ENCODE measurements at regions not wholly inside any gene's neighbourhood (a gene's known extent, or its start where the extent isn't known, plus 50 kb on each side); places are given as distances from the start of the nearest gene placed in this dataset.

GRCh38 chr14:98689951-98690350, 582.0 kb downstream of the BCL11B start:
- ATAC-seq, result no peak
- FAIRE-seq, result no peak
- BruUV-seq (replicated peaks), result no TSS peak
- TF ChIP-seq KDM3A (CRISPR knock-in tag; IDR thresholded peaks at IDR 0.05; ENCODE audit: low read depth) (no peak), ZNF687 (CRISPR knock-in tag; IDR thresholded peaks at IDR 0.05) (no peak), MED8 (CRISPR knock-in tag; IDR thresholded peaks at IDR 0.05; ENCODE audit: insufficient replicate concordance) (no peak), ZNF432 (CRISPR knock-in tag; IDR thresholded peaks at IDR 0.05; ENCODE audit: borderline replicate concordance) (no peak), ZNF790 (CRISPR knock-in tag; IDR thresholded peaks at IDR 0.05; ENCODE audit: borderline replicate concordance) (no peak)
- TF ChIP-seq, protein P1, sequence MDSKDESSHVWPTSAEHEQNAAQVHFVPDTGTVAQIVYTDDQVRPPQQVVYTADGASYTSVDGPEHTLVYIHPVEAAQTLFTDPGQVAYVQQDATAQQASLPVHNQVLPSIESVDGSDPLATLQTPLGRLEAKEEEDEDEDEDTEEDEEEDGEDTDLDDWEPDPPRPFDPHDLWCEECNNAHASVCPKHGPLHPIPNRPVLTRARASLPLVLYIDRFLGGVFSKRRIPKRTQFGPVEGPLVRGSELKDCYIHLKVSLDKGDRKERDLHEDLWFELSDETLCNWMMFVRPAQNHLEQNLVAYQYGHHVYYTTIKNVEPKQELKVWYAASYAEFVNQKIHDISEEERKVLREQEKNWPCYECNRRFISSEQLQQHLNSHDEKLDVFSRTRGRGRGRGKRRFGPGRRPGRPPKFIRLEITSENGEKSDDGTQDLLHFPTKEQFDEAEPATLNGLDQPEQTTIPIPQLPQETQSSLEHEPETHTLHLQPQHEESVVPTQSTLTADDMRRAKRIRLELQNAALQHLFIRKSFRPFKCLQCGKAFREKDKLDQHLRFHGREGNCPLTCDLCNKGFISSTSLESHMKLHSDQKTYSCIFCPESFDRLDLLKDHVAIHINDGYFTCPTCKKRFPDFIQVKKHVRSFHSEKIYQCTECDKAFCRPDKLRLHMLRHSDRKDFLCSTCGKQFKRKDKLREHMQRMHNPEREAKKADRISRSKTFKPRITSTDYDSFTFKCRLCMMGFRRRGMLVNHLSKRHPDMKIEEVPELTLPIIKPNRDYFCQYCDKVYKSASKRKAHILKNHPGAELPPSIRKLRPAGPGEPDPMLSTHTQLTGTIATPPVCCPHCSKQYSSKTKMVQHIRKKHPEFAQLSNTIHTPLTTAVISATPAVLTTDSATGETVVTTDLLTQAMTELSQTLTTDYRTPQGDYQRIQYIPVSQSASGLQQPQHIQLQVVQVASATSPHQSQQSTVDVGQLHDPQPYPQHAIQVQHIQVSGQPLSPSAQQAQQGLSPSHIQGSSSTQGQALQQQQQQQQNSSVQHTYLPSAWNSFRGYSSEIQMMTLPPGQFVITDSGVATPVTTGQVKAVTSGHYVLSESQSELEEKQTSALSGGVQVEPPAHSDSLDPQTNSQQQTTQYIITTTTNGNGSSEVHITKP (CRISPR knock-in tag; IDR thresholded peaks at IDR 0.05; ENCODE audit: low read depth), result no peak
- TF ChIP-seq, protein P2, sequence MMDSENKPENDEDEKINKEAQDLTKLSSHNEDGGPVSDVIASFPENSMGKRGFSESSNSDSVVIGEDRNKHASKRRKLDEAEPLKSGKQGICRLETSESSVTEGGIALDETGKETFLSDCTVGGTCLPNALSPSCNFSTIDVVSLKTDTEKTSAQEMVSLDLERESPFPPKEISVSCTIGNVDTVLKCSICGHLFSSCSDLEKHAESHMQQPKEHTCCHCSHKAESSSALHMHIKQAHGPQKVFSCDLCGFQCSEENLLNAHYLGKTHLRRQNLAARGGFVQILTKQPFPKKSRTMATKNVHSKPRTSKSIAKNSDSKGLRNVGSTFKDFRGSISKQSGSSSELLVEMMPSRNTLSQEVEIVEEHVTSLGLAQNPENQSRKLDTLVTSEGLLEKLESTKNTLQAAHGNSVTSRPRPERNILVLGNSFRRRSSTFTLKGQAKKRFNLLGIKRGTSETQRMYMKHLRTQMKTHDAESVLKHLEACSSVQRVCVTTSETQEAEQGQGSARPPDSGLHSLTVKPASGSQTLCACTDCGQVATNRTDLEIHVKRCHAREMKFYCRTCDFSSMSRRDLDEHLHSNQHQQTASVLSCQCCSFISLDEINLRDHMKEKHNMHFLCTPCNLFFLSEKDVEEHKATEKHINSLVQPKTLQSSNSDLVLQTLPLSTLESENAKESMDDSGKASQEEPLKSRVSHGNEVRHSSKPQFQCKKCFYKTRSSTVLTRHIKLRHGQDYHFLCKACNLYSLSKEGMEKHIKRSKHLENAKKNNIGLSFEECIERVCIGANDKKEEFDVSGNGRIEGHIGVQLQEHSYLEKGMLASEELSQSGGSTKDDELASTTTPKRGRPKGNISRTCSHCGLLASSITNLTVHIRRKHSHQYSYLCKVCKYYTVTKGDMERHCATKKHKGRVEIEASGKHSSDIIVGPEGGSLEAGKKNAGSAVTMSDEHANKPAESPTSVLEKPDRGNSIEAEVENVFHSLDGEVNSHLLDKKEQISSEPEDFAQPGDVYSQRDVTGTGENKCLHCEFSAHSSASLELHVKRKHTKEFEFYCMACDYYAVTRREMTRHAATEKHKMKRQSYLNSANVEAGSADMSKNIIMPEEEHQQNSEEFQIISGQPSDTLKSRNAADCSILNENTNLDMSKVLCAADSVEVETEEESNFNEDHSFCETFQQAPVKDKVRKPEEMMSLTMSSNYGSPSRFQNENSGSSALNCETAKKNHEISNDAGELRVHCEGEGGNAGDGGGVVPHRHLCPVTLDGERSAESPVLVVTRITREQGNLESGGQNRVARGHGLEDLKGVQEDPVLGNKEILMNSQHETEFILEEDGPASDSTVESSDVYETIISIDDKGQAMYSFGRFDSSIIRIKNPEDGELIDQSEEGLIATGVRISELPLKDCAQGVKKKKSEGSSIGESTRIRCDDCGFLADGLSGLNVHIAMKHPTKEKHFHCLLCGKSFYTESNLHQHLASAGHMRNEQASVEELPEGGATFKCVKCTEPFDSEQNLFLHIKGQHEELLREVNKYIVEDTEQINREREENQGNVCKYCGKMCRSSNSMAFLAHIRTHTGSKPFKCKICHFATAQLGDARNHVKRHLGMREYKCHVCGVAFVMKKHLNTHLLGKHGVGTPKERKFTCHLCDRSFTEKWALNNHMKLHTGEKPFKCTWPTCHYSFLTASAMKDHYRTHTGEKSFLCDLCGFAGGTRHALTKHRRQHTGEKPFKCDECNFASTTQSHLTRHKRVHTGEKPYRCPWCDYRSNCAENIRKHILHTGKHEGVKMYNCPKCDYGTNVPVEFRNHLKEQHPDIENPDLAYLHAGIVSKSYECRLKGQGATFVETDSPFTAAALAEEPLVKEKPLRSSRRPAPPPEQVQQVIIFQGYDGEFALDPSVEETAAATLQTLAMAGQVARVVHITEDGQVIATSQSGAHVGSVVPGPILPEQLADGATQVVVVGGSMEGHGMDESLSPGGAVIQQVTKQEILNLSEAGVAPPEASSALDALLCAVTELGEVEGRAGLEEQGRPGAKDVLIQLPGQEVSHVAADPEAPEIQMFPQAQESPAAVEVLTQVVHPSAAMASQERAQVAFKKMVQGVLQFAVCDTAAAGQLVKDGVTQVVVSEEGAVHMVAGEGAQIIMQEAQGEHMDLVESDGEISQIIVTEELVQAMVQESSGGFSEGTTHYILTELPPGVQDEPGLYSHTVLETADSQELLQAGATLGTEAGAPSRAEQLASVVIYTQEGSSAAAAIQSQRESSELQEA (CRISPR knock-in tag; IDR thresholded peaks at IDR 0.05; ENCODE audit: not compliant biosample characterization), result no peak

More at GRCh38 chr14:98689951-98690350, 582.0 kb downstream of the BCL11B start:
- Histone ChIP-seq H3K27me3 (ENCODE audit: control insufficient read depth in 1 of 2, insufficient read depth in 2 of 2, low read length in 2 of 2) (no peaks in the 10 kb centered on the region), H3K4me1 (ENCODE audit: insufficient read depth, low read length) (no peaks in the 10 kb centered on the region), H3K4me3 (replicated peaks in 1 of 3; ENCODE audit: insufficient read depth in 1 of 3, low read depth in 2 of 3, low read length in 3 of 3) (no peak overlapping the region), H3K9me3 (ENCODE audit: low read length) (peaks cover 14% of the 10 kb centered on the region; the same call in 1 of the 2 replicates), H3K79me2 (ENCODE audit: insufficient read depth, low read length) (no peaks in the 10 kb centered on the region), H2AFZ (ENCODE audit: low read length) (no peak overlapping the region), H3K27ac (ENCODE audit: extremely low read length, insufficient read depth, low read length) (no peak overlapping the region), H3K36me3 (replicated peaks in 1 of 2; ENCODE audit: control insufficient read depth in 1 of 2, insufficient read depth in 2 of 2, low read length in 2 of 2) (no peaks in the 10 kb centered on the region; a peak in 1 of 5 replicates), H4K20me1 (ENCODE audit: insufficient read depth, low read length) (no peaks in the 10 kb centered on the region), H3K9ac (ENCODE audit: insufficient read depth, low read depth, low read length) (no peak overlapping the region), H3K4me2 (ENCODE audit: low read depth, low read length) (no peak overlapping the region)
- no peak for DNase-seq (ENCODE audit: low spot score)
- intact Hi-C loops (cut with micrococcal nuclease; ENCODE audit: unreplicated experiment), result no loop called here
- ChIA-PET POLR2A (no interaction called here), CTCF (ENCODE audit: low intra/inter-chr PET ratio, low total read pairs) (no interaction called here)
- WGBS (ENCODE audit: low lambda C conversion rate), result 18% methylated on average over 3 of the region's 3 CpGs
- in situ Hi-C loops (cut with HindIII; ENCODE audit: extremely low pct_ligation_motif_present, low pct_unique_long_range_greater_than_20kb), result no loop called here

All from HepG2 (cell line).